ENCODE measurements at regions not wholly inside any gene's neighbourhood (a gene's known extent, or its start where the extent isn't known, plus 50 kb on each side); places are given as distances from the start of the nearest gene placed in this dataset.

- no peak for TF ChIP-seq MAZ (IDR thresholded peaks at IDR 0.05; ENCODE audit: borderline replicate concordance, low read depth, low read length)
- TF ChIP-seq, protein P1, sequence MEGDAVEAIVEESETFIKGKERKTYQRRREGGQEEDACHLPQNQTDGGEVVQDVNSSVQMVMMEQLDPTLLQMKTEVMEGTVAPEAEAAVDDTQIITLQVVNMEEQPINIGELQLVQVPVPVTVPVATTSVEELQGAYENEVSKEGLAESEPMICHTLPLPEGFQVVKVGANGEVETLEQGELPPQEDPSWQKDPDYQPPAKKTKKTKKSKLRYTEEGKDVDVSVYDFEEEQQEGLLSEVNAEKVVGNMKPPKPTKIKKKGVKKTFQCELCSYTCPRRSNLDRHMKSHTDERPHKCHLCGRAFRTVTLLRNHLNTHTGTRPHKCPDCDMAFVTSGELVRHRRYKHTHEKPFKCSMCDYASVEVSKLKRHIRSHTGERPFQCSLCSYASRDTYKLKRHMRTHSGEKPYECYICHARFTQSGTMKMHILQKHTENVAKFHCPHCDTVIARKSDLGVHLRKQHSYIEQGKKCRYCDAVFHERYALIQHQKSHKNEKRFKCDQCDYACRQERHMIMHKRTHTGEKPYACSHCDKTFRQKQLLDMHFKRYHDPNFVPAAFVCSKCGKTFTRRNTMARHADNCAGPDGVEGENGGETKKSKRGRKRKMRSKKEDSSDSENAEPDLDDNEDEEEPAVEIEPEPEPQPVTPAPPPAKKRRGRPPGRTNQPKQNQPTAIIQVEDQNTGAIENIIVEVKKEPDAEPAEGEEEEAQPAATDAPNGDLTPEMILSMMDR (conservative IDR thresholded peaks at IDR 0.05; ENCODE audit: low read depth, low read length), result no peak
- TF ChIP-seq POLR2A (IDR thresholded peaks at IDR 0.05; ENCODE audit: low read depth, low read length), result no peak
- TF ChIP-seq RCOR1 (IDR thresholded peaks at IDR 0.05; ENCODE audit: insufficient replicate concordance, low read length), result no peak
- no peak for TF ChIP-seq MXI1 (IDR thresholded peaks at IDR 0.05; ENCODE audit: borderline replicate concordance, low read depth, low read length)
- TF ChIP-seq RAD21 (IDR thresholded peaks at IDR 0.05; ENCODE audit: low read length), result no peak
- TF ChIP-seq, protein P2, sequence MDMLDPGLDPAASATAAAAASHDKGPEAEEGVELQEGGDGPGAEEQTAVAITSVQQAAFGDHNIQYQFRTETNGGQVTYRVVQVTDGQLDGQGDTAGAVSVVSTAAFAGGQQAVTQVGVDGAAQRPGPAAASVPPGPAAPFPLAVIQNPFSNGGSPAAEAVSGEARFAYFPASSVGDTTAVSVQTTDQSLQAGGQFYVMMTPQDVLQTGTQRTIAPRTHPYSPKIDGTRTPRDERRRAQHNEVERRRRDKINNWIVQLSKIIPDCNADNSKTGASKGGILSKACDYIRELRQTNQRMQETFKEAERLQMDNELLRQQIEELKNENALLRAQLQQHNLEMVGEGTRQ (IDR thresholded peaks at IDR 0.05; ENCODE audit: low read depth, low read length), result no peak
- TF ChIP-seq RFX5 (IDR thresholded peaks at IDR 0.05; ENCODE audit: low read depth, low read length), result no peak
- TF ChIP-seq CEBPB (IDR thresholded peaks at IDR 0.05; ENCODE audit: low read depth, low read length), result no peak
Observed at GRCh38 chr3:71991681-71992080, 206.7 kb upstream of the PROK2 start.

Data from IMR-90 (cell line).